ENCODE measurements at regions not wholly inside any gene's neighbourhood (a gene's known extent, or its start where the extent isn't known, plus 50 kb on each side); places are given as distances from the start of the nearest gene placed in this dataset.

DNA sequence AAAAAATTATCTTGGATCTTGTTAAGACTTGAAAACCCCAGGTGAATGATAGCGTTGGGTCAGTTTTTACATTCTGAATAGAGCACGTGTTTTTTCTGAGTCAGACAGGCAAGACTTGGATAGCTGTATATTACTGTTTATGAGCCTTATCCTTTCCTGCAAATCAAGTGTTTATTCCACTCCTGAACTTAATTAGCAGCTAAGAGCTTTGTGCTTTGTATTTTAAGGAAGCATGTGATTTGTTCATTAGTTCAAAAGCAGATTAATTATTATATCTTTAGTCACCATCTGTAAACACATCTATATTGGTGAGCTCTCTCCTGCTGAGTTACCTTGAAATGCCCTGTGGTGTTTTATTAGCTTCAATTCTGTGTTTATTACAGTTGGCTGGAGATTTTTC is 98.6 kb upstream of the PRPS1L1 start (continued):
- TF ChIP-seq ZFP41 (tag by site-specific recombination; IDR thresholded peaks at IDR 0.05; ENCODE audit: borderline replicate concordance) (no peak), ZNF16 (tag by site-specific recombination; IDR thresholded peaks at IDR 0.05; ENCODE audit: low read depth) (no peak), KLF7 (tag by site-specific recombination; IDR thresholded peaks at IDR 0.05; ENCODE audit: borderline replicate concordance) (no peak), ZNF843 (tag by site-specific recombination; IDR thresholded peaks at IDR 0.05) (peak; percentile 78), ZBTB17 (tag by site-specific recombination; IDR thresholded peaks at IDR 0.05) (peak; percentile 47; the same call in 1 of the 2 replicates), ZNF24 (tag by site-specific recombination; IDR thresholded peaks at IDR 0.05) (no peak), ZNF214 (tag by site-specific recombination; IDR thresholded peaks at IDR 0.05; ENCODE audit: borderline replicate concordance) (no peak), YY2 (tag by site-specific recombination; IDR thresholded peaks at IDR 0.05) (no peak), ZNF169 (tag by site-specific recombination; IDR thresholded peaks at IDR 0.05) (no peak), ZNF350 (tag by site-specific recombination; IDR thresholded peaks at IDR 0.05) (no peak)
- TF ChIP-seq, protein P1, sequence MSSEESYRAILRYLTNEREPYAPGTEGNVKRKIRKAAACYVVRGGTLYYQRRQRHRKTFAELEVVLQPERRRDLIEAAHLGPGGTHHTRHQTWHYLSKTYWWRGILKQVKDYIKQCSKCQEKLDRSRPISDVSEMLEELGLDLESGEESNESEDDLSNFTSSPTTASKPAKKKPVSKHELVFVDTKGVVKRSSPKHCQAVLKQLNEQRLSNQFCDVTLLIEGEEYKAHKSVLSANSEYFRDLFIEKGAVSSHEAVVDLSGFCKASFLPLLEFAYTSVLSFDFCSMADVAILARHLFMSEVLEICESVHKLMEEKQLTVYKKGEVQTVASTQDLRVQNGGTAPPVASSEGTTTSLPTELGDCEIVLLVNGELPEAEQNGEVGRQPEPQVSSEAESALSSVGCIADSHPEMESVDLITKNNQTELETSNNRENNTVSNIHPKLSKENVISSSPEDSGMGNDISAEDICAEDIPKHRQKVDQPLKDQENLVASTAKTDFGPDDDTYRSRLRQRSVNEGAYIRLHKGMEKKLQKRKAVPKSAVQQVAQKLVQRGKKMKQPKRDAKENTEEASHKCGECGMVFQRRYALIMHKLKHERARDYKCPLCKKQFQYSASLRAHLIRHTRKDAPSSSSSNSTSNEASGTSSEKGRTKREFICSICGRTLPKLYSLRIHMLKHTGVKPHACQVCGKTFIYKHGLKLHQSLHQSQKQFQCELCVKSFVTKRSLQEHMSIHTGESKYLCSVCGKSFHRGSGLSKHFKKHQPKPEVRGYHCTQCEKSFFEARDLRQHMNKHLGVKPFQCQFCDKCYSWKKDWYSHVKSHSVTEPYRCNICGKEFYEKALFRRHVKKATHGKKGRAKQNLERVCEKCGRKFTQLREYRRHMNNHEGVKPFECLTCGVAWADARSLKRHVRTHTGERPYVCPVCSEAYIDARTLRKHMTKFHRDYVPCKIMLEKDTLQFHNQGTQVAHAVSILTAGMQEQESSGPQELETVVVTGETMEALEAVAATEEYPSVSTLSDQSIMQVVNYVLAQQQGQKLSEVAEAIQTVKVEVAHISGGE (tag by site-specific recombination; conservative IDR thresholded peaks at IDR 0.05; ENCODE audit: low read depth) = no peak
- TF ChIP-seq, protein P2, sequence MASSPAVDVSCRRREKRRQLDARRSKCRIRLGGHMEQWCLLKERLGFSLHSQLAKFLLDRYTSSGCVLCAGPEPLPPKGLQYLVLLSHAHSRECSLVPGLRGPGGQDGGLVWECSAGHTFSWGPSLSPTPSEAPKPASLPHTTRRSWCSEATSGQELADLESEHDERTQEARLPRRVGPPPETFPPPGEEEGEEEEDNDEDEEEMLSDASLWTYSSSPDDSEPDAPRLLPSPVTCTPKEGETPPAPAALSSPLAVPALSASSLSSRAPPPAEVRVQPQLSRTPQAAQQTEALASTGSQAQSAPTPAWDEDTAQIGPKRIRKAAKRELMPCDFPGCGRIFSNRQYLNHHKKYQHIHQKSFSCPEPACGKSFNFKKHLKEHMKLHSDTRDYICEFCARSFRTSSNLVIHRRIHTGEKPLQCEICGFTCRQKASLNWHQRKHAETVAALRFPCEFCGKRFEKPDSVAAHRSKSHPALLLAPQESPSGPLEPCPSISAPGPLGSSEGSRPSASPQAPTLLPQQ (tag by site-specific recombination; IDR thresholded peaks at IDR 0.05) = no peak
- TF ChIP-seq, protein P3, sequence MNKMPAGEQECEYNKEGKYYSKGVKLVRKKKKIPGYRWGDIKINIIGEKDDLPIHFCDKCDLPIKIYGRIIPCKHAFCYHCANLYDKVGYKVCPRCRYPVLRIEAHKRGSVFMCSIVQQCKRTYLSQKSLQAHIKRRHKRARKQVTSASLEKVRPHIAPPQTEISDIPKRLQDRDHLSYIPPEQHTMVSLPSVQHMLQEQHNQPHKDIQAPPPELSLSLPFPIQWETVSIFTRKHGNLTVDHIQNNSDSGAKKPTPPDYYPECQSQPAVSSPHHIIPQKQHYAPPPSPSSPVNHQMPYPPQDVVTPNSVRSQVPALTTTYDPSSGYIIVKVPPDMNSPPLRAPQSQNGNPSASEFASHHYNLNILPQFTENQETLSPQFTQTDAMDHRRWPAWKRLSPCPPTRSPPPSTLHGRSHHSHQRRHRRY (tag by site-specific recombination; IDR thresholded peaks at IDR 0.05) = no peak
- TF ChIP-seq, protein P4, sequence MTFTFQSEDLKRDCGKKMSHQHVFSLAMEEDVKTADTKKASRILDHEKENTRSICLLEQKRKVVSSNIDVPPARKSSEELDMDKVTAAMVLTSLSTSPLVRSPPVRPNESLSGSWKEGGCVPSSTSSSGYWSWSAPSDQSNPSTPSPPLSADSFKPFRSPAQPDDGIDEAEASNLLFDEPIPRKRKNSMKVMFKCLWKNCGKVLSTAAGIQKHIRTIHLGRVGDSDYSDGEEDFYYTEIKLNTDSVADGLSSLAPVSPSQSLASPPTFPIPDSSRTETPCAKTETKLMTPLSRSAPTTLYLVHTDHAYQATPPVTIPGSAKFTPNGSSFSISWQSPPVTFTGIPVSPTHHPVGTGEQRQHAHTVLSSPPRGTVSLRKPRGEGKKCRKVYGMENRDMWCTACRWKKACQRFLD (tag by site-specific recombination; IDR thresholded peaks at IDR 0.05) = no peak
- TF ChIP-seq, protein P5, sequence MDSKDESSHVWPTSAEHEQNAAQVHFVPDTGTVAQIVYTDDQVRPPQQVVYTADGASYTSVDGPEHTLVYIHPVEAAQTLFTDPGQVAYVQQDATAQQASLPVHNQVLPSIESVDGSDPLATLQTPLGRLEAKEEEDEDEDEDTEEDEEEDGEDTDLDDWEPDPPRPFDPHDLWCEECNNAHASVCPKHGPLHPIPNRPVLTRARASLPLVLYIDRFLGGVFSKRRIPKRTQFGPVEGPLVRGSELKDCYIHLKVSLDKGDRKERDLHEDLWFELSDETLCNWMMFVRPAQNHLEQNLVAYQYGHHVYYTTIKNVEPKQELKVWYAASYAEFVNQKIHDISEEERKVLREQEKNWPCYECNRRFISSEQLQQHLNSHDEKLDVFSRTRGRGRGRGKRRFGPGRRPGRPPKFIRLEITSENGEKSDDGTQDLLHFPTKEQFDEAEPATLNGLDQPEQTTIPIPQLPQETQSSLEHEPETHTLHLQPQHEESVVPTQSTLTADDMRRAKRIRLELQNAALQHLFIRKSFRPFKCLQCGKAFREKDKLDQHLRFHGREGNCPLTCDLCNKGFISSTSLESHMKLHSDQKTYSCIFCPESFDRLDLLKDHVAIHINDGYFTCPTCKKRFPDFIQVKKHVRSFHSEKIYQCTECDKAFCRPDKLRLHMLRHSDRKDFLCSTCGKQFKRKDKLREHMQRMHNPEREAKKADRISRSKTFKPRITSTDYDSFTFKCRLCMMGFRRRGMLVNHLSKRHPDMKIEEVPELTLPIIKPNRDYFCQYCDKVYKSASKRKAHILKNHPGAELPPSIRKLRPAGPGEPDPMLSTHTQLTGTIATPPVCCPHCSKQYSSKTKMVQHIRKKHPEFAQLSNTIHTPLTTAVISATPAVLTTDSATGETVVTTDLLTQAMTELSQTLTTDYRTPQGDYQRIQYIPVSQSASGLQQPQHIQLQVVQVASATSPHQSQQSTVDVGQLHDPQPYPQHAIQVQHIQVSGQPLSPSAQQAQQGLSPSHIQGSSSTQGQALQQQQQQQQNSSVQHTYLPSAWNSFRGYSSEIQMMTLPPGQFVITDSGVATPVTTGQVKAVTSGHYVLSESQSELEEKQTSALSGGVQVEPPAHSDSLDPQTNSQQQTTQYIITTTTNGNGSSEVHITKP (tag by site-specific recombination; IDR thresholded peaks at IDR 0.05) = no peak
- TF ChIP-seq, protein P6, sequence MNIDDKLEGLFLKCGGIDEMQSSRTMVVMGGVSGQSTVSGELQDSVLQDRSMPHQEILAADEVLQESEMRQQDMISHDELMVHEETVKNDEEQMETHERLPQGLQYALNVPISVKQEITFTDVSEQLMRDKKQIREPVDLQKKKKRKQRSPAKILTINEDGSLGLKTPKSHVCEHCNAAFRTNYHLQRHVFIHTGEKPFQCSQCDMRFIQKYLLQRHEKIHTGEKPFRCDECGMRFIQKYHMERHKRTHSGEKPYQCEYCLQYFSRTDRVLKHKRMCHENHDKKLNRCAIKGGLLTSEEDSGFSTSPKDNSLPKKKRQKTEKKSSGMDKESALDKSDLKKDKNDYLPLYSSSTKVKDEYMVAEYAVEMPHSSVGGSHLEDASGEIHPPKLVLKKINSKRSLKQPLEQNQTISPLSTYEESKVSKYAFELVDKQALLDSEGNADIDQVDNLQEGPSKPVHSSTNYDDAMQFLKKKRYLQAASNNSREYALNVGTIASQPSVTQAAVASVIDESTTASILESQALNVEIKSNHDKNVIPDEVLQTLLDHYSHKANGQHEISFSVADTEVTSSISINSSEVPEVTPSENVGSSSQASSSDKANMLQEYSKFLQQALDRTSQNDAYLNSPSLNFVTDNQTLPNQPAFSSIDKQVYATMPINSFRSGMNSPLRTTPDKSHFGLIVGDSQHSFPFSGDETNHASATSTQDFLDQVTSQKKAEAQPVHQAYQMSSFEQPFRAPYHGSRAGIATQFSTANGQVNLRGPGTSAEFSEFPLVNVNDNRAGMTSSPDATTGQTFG (tag by site-specific recombination; IDR thresholded peaks at IDR 0.05; ENCODE audit: borderline replicate concordance) = no peak
- TF ChIP-seq, protein P7, sequence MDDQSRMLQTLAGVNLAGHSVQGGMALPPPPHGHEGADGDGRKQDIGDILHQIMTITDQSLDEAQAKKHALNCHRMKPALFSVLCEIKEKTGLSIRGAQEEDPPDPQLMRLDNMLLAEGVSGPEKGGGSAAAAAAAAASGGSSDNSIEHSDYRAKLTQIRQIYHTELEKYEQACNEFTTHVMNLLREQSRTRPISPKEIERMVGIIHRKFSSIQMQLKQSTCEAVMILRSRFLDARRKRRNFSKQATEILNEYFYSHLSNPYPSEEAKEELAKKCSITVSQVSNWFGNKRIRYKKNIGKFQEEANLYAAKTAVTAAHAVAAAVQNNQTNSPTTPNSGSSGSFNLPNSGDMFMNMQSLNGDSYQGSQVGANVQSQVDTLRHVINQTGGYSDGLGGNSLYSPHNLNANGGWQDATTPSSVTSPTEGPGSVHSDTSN (CRISPR knock-in tag; IDR thresholded peaks at IDR 0.05) = no peak
- TF ChIP-seq, protein P8, sequence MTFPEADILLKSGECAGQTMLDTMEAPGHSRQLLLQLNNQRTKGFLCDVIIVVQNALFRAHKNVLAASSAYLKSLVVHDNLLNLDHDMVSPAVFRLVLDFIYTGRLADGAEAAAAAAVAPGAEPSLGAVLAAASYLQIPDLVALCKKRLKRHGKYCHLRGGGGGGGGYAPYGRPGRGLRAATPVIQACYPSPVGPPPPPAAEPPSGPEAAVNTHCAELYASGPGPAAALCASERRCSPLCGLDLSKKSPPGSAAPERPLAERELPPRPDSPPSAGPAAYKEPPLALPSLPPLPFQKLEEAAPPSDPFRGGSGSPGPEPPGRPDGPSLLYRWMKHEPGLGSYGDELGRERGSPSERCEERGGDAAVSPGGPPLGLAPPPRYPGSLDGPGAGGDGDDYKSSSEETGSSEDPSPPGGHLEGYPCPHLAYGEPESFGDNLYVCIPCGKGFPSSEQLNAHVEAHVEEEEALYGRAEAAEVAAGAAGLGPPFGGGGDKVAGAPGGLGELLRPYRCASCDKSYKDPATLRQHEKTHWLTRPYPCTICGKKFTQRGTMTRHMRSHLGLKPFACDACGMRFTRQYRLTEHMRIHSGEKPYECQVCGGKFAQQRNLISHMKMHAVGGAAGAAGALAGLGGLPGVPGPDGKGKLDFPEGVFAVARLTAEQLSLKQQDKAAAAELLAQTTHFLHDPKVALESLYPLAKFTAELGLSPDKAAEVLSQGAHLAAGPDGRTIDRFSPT (tag by site-specific recombination; IDR thresholded peaks at IDR 0.05) = peak; percentile 37; the same call in 1 of the 2 replicates
- TF ChIP-seq, protein P9, sequence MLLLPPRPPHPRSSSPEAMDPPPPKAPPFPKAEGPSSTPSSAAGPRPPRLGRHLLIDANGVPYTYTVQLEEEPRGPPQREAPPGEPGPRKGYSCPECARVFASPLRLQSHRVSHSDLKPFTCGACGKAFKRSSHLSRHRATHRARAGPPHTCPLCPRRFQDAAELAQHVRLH (tag by site-specific recombination; IDR thresholded peaks at IDR 0.05) = peak; percentile 49; the same call in 1 of the 2 replicates
